GM18870 (cell line): ENCODE measurements at regions not wholly inside any gene's neighbourhood (a gene's known extent, or its start where the extent isn't known, plus 50 kb on each side); places are given as distances from the start of the nearest gene placed in this dataset.

ENCODE experiments used
- ATAC-seq: cut with Tn5 transposase; IDR thresholded peaks from one replicate; pipeline ENCODE4 v1.9.1; 2021; ENCODE audit warnings: moderate library complexity; ENCODE audit not compliant: unreplicated experiment

DNA sequence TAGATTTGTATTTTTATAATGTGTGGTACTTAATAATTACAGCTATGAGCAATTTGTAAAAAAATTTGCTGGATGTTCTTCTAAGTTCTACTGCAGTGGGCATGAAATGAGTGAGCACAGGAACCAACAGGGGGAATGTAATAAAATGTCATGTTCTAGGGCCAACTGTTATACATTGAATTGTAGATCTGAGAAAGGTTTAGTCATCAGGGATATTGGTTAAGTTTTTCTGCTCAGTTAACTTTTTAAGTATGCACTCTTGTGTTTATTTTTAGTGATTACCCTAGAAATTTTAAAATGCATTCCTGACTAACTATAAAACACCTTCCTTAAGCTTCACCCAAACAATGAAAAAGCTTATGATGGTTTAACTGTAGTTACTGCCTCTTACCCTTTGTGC lies 101.8 kb downstream of the CAND1 start:
- ATAC-seq = no peak

DNA sequence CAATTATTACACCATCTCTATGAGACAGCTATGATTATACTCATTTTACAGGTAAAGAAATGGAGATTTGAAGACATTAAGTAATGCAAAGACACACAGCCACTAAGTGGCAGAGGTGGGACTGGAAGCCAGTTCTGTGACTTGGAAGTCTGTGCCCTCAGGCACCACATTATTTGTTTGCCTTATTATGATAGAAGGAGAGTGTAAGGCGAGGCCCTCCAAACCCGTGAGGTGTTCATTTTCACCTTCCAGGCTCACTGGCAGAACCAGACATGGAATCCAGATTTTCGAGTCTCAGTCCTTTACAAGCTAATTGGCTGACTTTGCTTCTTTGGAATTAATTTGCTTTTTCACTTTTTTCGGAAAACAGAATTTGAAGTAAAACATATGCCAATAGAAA lies 107.9 kb downstream of the CAND1 start:
- no peak for ATAC-seq

DNA sequence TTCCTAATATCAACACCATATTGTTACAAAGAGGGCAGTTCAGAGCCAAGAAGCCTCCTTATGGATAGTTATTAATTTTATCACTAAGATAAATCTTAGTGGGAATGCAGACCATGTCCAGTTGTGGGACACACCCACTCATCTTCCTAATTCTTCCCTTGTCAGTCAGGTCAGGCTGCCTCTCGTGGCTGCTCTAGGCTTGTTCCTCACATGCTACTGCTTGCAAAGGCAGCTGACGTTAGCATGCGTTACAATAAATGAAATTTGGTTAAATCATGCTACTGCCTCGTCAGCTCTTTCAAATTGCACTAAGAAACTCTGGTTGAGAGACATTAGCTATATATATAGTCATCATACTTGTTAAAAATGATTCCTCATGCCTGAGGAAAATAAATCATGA lies 108.4 kb downstream of the CAND1 start:
- ATAC-seq = no peak

DNA sequence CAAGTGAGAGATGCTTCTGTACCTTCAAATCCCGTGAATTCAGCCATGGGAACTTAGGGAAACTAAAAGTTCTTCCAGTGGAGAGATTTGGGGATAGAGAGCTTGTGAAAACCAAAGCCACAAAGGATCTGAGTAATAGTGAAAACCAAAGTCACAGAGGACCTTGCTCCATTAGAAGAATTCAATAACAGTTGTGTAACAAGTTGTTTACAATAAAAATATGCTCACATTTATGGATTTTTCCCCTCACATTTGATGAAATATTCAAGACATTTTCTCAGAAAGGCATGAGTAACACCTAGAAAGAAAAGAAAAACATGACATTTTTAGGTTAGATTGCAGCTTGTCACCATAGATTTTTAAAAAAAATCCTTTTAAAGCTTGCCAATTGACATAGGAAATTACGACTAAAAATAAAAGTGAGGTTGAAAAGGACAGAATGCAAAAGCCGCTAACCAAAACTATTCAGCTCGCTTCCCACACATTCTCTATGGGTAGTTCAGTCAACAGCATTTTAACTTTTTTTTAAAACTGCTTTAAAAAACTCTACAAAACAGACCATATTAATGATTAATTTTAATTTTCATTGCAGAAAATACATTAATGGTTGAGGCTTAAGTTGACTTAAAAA lies 113.2 kb downstream of the CAND1 start:
- ATAC-seq = no peak

DNA sequence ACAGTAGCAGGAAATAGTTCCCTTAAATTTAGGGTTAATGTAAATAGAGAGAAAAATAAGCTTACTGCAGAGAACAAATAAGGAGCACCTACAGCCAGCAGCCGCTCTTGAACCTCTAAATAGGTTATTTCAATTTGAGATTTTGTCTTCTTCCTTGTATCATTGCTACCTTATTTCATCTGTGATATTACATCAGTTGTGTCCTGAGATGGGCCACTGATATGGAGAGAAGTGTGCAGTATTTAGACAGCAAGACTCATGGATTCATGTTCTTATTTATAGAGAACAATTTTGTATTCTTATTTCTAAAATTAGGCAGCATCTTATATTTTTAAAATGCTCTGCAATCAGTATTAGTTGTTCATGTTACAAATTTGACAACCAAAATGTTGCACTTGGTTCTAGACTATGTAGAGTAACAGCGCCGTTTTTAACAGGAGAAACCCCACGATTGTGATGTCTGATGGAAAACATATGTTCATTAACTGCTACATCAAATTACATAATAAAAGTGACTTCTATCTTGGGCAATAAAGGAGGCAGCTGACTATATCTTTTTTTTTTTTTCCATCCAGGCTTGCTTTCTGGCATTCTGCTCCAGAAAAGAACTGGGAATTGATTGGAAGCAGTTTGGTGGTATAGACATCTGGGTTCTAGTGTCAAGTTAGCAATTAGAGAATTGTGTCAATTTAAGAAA lies 117.9 kb downstream of the CAND1 start:
- ATAC-seq = no peak

DNA sequence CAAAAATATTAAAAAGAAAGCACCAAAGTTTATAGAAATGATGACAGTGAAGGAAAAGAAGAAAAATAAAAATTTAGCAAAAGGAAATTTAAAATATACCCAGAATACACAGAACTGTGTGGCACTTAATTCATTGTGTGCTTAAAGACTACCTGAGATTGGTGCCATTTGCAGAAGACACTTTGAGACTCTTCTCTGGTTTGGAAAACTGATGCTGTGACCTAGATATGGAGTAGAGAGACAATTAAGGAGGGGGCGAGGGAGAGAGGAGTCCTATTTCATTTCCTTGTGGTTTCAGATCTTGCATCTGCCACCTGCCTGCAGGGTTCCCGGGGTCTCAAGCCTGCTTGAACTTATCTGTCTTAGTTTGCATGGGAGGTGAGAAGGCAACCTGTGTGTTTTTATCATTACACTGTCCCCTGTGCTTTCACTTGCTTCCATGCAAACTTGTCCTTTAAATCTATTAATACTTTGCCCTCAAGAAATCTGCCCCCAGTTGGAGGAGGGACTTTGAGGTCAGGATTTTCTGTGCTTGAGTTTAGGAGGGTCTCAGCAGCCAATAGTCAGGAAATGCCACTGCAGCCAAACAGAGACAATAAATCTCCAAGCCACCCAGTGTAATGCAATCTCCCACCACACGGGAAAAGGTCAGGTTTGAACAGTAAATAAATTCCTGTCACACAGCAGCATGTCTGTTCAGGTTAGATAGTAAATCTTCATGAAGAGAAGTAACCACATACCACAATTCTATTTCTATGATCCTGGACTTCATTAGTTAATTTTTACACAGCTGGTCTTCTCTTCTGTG lies 119.4 kb downstream of the CAND1 start:
- ATAC-seq = no peak

DNA sequence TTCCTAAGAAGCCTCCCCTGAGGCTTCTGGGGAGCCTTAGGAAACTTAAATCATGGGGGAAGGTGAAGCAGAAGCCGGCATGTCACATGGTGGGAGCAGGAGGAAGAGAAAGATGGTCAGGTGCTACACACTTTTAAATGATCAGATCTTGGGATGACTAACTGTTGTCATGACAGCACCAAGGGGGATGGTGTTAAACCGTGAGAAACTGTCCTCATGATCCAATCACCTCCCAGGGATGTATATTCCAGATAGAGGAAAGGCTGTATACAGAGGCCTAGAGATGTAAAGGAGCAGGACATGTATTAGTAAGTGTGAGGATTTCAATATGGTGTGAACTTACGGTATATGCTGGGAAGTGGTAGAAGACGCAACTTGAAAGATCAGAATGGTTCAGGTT lies 121.1 kb downstream of the CAND1 start:
- no peak for ATAC-seq

DNA sequence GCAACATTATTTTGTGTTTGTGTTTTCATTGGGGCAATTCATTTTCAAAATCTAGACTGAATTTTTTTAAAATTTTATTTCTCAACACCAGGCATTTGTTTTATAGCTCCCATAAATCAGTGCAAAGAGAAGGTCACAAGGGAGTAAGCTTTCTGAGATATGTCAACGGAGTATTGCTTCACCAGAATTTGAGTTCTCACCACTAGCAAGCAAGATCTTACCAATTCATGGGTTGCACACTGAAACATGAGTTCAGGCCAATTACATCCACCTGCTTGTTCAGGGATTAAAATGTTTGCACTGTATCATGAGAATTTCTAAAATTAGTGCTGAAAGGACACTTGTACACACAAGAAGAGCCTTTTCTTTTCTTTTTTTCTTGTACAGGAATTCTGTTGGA lies 121.9 kb downstream of the CAND1 start:
- ATAC-seq = no peak

DNA sequence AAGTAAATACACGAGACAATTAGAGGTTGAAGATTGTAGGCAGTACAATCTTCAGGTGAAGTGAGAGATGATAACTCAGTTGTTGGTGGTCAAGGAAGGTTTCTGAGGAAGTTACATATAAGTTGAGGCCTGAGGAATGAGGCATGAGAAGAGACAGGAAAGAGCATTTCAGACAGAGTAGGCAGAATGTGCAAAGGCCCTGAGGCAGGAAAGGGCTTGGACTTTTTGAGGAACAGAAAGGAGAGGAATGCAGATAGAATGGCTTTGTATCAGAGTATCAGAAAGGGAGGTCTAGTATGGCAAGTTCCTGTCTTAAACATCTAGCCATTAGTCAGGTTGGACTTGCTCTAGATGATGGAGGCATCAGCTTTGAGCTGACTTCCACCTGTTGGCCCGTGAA lies 122.5 kb downstream of the CAND1 start:
- ATAC-seq = no peak

DNA sequence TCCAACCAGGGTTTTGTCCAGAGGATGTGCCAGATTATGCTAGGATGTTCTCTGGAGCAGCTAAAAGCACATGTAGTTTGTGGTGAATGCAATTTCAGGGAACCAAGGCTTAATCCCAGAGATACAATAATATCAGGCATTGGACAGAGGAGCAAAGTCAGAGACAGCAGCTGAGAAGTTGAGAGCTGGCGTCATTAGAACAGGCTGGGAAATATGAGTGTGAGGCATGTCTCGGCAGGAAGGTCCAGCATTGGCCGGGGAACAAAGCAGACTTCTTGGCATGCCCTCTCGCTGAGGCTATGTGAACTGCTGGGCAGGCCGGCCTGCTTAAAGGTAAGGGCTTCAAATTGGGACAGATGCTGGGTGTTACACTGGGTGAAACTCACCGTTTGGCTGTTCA lies 125.4 kb downstream of the CAND1 start:
- no peak for ATAC-seq

DNA sequence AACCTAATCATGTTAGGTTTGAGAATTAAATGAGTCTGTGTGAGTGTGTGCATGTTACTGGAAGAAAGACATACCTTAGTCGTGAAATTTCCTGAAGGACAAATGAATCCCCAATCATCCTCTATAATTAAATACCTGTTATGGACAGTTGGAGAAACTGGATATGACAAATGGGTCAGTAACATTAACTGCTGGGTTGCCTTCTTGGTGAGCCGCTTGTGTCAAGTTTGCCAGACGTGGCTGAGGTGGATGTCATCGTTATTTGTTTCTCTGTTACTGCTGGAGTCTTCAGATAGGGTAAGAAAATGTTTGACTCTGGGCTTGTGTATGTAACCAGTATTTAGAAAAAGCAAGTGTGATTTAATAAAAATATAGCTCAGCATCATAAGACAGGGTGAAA lies 131.6 kb downstream of the CAND1 start:
- no peak for ATAC-seq

DNA sequence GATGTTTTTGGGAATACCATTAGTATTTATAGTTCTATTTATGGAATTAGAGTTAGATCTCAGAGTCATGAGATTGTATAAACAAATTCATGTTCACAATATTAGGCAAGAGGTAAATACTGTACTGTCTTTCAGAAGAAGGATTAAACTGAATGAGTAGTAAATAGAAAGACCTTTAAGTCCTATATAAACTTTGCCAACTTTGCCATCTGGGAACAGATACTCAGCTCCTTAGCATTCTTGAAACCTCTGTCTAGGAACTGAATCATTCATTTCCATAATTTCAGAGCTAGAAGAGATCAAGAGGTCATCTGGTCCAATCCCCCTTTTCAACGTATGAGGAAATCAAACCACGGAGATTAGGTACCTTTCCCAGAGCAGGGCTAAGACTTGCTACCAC lies 141.1 kb downstream of the CAND1 start:
- no peak for ATAC-seq

DNA sequence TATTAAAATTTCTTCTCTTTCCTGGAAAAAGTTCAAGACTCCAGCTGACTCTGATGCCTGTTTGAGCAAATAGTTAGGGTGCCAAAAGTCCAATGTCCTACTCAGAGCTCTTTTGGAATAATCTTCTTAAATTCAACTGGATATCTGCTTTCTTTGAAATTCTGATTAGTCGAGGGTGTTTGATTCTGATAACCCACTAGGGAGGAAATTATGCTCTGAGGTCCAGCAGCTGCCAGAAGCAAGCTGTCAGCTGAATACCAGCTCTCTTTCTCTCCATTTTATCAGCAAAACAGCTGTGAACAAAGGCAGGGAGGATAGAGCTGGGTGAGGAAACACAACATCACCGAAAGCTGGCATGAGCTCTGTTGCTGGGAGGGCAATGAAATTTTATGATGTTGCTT lies 141.5 kb downstream of the CAND1 start:
- ATAC-seq = no peak

DNA sequence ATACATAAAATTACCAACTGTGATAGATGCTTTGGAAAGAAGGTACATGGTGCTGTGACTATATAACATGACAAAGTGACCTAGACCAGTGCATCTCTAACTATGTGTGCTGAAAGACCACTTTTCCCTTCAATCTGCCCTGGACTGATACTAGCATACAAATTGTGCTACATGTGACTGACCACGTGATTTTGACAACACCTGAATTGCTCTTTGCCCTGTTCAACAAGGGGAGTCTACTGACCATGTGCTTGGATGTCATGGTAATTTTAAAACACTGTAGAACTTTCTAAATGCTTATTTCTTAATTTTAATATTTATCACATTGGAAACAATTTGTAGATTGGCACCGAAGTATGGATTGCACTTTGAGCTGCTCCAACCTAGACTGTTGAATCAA lies 142.4 kb downstream of the CAND1 start:
- no peak for ATAC-seq

DNA sequence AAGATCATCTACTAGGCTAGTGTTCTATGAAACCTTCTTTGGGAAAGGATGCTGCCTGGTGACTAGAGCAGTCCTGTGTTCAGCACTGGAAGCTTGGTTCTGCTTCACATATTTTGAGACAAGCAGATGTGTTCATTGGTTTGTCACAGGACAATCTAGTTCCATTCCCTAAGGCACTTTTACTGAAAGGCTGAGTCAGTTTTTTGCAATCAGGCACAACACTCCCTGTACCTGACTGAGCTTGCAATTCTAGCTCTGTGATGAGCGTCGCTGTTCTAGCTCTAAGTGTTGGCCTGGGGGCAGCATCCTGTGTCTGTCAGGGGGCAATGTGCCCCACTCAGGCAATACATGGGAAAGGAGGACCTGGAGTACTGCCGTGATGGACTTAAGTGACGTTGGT lies 144.4 kb downstream of the CAND1 start:
- no peak for ATAC-seq

DNA sequence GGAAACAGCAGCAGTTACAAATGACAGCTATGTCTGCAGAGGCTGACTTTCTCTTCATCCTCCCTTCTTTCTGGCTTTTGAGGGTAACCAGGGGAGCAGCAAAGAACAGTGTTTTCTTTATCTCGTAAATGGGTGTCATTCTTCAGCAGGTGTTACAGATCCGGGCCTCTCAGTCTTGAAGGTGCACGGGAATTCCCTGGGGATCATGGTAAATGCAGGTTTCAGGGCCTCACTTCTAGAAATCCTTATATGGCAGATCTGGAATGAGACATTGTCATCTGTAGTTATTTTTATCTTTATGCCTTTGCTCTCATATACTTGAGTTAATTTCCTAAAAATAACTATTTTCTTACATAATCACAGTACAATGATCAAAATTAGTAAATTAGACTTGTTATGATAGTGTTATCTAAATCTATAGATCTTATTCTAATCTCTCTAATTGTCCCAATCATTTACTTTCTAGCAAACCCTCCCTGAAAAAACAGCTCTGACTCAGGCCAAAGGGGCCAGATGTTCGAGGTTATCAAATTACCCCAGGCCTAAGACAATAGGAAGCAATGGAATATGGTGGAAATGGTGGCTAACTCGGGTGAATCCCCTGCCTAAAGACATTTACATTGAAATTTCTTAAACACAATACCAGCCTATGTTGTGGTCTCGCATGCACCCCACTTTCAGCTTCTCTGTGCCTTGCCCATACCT lies 145.0 kb downstream of the CAND1 start:
- ATAC-seq = no peak

DNA sequence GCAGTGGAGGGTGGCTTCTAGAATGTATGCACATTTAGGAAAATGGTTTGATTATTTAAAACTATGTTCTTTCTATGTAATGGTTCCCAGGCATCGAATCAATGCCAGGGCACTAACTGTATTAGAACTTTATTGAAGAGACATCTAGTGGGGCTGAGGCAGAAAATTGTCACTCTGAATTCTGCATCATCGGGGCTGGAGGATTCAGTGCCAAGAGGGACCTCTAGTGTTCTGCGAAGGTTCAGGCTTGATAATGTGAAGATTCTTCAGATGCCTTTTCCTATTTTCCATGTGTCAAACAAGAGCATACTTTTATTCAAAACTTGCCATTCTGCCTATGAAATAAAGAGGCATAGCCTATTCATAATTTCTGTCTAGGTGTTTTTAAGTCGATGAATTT lies 146.3 kb downstream of the CAND1 start:
- no peak for ATAC-seq

DNA sequence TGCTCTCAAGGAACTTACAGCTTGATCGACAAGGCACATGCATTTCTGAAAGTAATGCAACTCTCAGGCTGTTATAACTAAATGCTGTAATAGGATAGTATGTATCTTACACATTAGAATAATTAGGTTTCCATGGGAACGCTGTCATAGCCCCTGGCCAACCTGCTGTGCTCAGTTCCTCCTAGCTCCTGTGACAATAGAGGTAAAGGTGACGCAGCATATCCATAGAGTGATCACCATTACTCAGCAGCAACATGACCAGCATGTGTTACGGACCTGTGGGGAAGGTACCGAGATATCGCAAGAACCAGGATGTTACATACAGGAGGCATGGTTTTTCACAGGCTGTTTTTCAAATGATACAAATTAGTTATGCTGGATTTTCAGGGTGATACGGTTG lies 150.7 kb downstream of the CAND1 start:
- no peak for ATAC-seq

DNA sequence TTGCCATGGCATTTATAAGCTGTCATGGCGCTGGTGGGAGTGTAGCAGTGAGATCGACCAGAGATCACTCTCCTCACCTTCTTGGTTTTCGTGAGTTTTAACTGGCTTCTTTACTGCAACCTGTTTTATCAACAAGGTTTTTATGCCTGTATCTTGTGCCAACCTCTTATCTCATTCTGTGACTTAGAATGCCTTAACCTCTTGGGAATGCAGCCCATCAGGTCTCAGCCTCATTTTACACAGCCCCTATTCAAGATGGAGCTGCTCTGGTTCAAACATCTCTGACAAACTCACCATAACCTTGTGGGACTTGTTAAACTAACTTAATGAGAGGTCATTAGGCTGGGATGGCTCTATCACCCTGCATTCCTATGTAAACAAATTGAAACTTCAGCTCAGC lies 151.3 kb downstream of the CAND1 start:
- no peak for ATAC-seq

DNA sequence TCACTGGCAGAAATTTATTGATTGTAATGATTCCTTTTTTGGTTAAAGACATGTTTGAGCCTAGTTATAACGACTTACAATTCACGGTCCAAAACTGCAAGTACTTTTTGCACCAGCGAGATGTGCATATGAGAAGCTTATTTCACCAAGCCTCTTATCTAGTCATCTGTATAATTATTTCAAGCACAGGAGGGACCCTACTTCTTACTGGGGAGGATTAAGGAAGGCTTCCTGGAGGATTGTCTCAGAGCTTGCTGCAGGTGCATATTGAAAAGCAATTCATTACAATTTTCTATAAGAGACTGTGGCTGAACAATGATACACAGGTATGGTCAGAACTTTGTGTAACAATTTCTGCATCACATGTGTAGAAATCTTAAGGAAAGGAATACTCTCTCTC lies 152.9 kb downstream of the CAND1 start:
- ATAC-seq = no peak

DNA sequence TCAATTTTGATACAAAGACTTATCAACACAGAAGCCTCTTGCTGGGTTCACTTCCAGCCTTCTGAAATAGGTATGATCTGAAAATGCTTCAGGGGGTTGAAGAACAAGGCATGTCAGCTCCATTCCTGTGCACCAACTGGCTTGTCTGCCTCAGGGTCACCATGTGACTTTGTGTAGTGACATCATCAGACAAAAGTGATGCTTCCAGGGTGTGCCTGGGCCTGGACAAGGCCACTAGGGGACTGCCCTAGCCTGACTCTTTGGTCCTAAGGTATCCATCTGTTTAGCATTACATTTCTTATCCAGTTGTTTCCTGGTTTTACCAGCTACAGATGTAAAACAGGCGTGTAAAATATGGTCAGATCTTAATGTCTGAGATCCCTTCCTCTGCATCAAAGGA lies 155.6 kb downstream of the CAND1 start:
- no peak for ATAC-seq

DNA sequence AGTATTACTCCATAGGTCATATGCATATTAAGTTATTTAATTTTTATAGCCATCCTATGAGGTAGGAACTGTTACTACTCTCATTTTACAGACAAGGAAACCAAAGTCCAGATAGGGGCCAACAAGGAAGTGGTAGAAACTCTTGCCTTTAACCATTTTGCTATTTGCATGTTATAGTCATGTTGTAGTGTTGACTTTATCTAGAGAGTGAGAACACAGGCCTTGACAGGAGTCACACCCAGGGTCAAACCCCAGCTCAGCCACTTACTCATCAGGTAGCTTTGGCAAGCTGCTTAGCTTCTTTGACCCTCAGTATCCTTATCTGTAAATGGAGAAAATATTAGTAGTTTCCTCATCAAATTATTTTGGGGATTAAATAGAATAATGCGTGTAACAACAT lies 156.2 kb downstream of the CAND1 start:
- ATAC-seq = no peak
